H1 (cell line): ENCODE measurements at regions not wholly inside any gene's neighbourhood (a gene's known extent, or its start where the extent isn't known, plus 50 kb on each side); places are given as distances from the start of the nearest gene placed in this dataset.

ENCODE experiments used
- CTCF ChIA-PET: fragments of 300-600 bp; sonication (Branson Sonifier 250); formaldehyde crosslinking; loops from one replicate; lab custom pipeline; 2021; ENCODE audit not compliant: partially characterized antibody; lab: Charles Lee
- POLR2A ChIA-PET: fragments of 300-600 bp; sonication (Branson Sonifier 250); formaldehyde crosslinking; loops from one replicate; lab custom pipeline; 2021; ENCODE audit warnings: inconsistent platforms; ENCODE audit not compliant: partially characterized antibody; lab: Charles Lee
- DNase-seq, 2 experiments: peaks; one replicate each; pipeline versions ENCODE4 v3.0.0 to v3.0.0-alpha.2; 2010 to 2022; ENCODE audit warnings: low spot score in 2 of 2, low read depth in 1 of 2, mixed read lengths in 1 of 2
- FAIRE-seq: peaks from 2 replicates; lab custom pipeline; 2011; peaks lifted over from hg19 to GRCh38; lab: Jason Lieb, UNC
- H2AFZ ChIP-seq: 2 replicates; pipeline ENCODE4 v1.8.1; 2012; ENCODE audit warnings: low read length, inconsistent platforms
- H2AK5ac ChIP-seq: 2 replicates; pipeline ENCODE4 v1.6.1; 2013; ENCODE audit warnings: low read depth, low read length
- H2BK120ac ChIP-seq: replicated peaks from 2 replicates; pipeline ENCODE3; 2013; ENCODE audit warnings: low read depth, low read length, inconsistent platforms
- H2BK12ac ChIP-seq: 2 replicates; pipeline ENCODE4 v1.6.1; 2013; ENCODE audit warnings: low read depth, low read length
- H2BK15ac ChIP-seq: 2 replicates; pipeline ENCODE4 v1.6.1; 2013; ENCODE audit warnings: low read length
- H2BK20ac ChIP-seq: 2 replicates; pipeline ENCODE4 v1.6.1; 2013; ENCODE audit warnings: low read length
- H2BK5ac ChIP-seq: 2 replicates; pipeline ENCODE4 v1.6.1; 2013; ENCODE audit warnings: low read depth, low read length
- H3K14ac ChIP-seq: 2 replicates; pipeline ENCODE4 v1.6.1; 2013; ENCODE audit warnings: inconsistent platforms; ENCODE audit not compliant: insufficient read length
- H3K18ac ChIP-seq: 2 replicates; pipeline ENCODE4 v1.6.1; 2013; ENCODE audit warnings: low read length; ENCODE audit errors: extremely low read depth
- H3K23ac ChIP-seq: 2 replicates; pipeline ENCODE4 v1.6.1; 2013; ENCODE audit warnings: inconsistent platforms; ENCODE audit not compliant: insufficient read length
- H3K23me2 ChIP-seq: 2 replicates; pipeline ENCODE4 v1.6.1; 2013; ENCODE audit warnings: low read depth, low read length
- H3K27ac ChIP-seq: 2 replicates; pipeline ENCODE4 v1.6.1; 2011; ENCODE audit warnings: low read depth, low read length, inconsistent platforms
- H3K27me3 ChIP-seq, 4 experiments: replicated peaks in 1 of 4; 1 replicate in 1 of 4; 2 replicates in 3 of 4; pipeline versions ENCODE4 v1.6.1 to v1.8.1; 2011 to 2013; ENCODE audit warnings: low read length in 3 of 4, mild to moderate bottlenecking in 3 of 4, inconsistent platforms in 2 of 4, mixed read lengths in 2 of 4, moderate library complexity in 1 of 4; ENCODE audit not compliant: control insufficient read depth in 3 of 4, insufficient read depth in 3 of 4; ENCODE audit errors: extremely low read depth in 1 of 4
- H3K36me3 ChIP-seq, 4 experiments: 2 replicates each; pipeline versions ENCODE4 v1.6.1 to v1.8.1; 2011 to 2013; ENCODE audit warnings: mild to moderate bottlenecking in 4 of 4, low read length in 3 of 4, moderate library complexity in 2 of 4, control low read depth in 1 of 4, inconsistent platforms in 1 of 4; ENCODE audit not compliant: insufficient read depth in 4 of 4, control insufficient read depth in 2 of 4
- H3K4ac ChIP-seq: replicated peaks from 2 replicates; pipeline ENCODE3; 2013; ENCODE audit warnings: low read length, low read depth, mixed read lengths, inconsistent platforms; ENCODE audit not compliant: insufficient read length
- H3K4me1 ChIP-seq, 4 experiments: replicated peaks in 1 of 4; 1 replicate in 1 of 4; 2 replicates in 3 of 4; pipeline versions ENCODE4 v1.6.1 to v1.8.1; 2011 to 2013; ENCODE audit warnings: low read length in 3 of 4, inconsistent platforms in 2 of 4, mixed read lengths in 1 of 4; ENCODE audit not compliant: insufficient read depth in 4 of 4, control insufficient read depth in 3 of 4
- H3K4me2 ChIP-seq, 2 experiments: 2 replicates each; pipeline versions ENCODE4 v1.6.1 to v1.8.1; 2011 to 2013; ENCODE audit warnings: low read depth in 2 of 2, low read length in 2 of 2, control low read depth in 1 of 2, inconsistent platforms in 1 of 2, mild to moderate bottlenecking in 1 of 2; ENCODE audit not compliant: insufficient read depth in 1 of 2
- H3K4me3 ChIP-seq, 4 experiments: fragments of 200-600, 300-600 bp in 1 of 4; sonication (generic), shearing (Covaris generic), sonication (Bioruptor Twin) in 1 of 4; 2 replicates each; pipeline versions ENCODE4 v1.5.1 to v1.8.1; 2011 to 2016; ENCODE audit warnings: low read length in 4 of 4, low read depth in 3 of 4, control low read depth in 2 of 4, inconsistent platforms in 2 of 4, mild to moderate bottlenecking in 2 of 4, mixed read lengths in 1 of 4, moderate library complexity in 1 of 4; ENCODE audit not compliant: insufficient read depth in 2 of 4; ENCODE audit errors: extremely low read depth in 1 of 4
- H3K56ac ChIP-seq: replicated peaks from 2 replicates; pipeline ENCODE3; 2013; ENCODE audit warnings: low read depth, mild to moderate bottlenecking, mixed read lengths, low read length, inconsistent platforms; ENCODE audit not compliant: insufficient read length
- H3K79me1 ChIP-seq: 2 replicates; pipeline ENCODE4 v1.6.1; 2013; ENCODE audit warnings: low read depth, low read length, control low read depth
- H3K79me2 ChIP-seq, 2 experiments: 2 replicates each; pipeline versions ENCODE4 v1.6.1 to v1.8.1; 2012 to 2013; ENCODE audit warnings: low read length in 2 of 2, mild to moderate bottlenecking in 2 of 2, inconsistent platforms in 1 of 2; ENCODE audit not compliant: insufficient read depth in 2 of 2, control insufficient read depth in 1 of 2
- H3K9ac ChIP-seq, 4 experiments: replicated peaks in 1 of 4; 1 replicate in 1 of 4; 2 replicates in 3 of 4; pipeline versions ENCODE4 v1.6.1 to v1.8.1; 2011 to 2013; ENCODE audit warnings: low read depth in 3 of 4, low read length in 3 of 4, control low read depth in 2 of 4, mild to moderate bottlenecking in 2 of 4, moderate library complexity in 2 of 4, inconsistent platforms in 1 of 4; ENCODE audit errors: extremely low read depth in 1 of 4
- H3K9me3 ChIP-seq, 2 experiments: 2 replicates each; pipeline versions ENCODE4 v1.6.1 to v1.8.1; 2012 to 2013; ENCODE audit warnings: mild to moderate bottlenecking in 2 of 2, moderate library complexity in 2 of 2, control low read depth in 1 of 2, inconsistent platforms in 1 of 2, low read depth in 1 of 2, low read length in 1 of 2, mixed read lengths in 1 of 2; ENCODE audit not compliant: insufficient read depth in 2 of 2
- H4K20me1 ChIP-seq, 2 experiments: replicated peaks in 1 of 2; 2 replicates each; pipeline versions ENCODE3 to v1.8.1; 2011 to 2013; ENCODE audit warnings: inconsistent platforms in 2 of 2, low read length in 2 of 2, mild to moderate bottlenecking in 1 of 2; ENCODE audit not compliant: insufficient read depth in 2 of 2, control insufficient read depth in 1 of 2
- H4K5ac ChIP-seq: 2 replicates; pipeline ENCODE4 v1.6.1; 2013; ENCODE audit warnings: low read length, low read depth, mixed read lengths, inconsistent platforms; ENCODE audit not compliant: insufficient read length
- H4K8ac ChIP-seq: 2 replicates; pipeline ENCODE4 v1.8.0; 2013; ENCODE audit warnings: mild to moderate bottlenecking, moderate library complexity, low read length, inconsistent platforms; ENCODE audit not compliant: insufficient read depth; ENCODE audit errors: extremely low read depth
- H4K91ac ChIP-seq: replicated peaks from 2 replicates; pipeline ENCODE3; 2013; ENCODE audit warnings: low read length, mixed read lengths, inconsistent platforms; ENCODE audit not compliant: insufficient read length
- ASH2L ChIP-seq: fragments of 200-600, 300-600 bp; sonication (generic); IDR thresholded peaks from one replicate; pipeline ENCODE4 v1.7.1; 2017; ENCODE audit warnings: low read length
- ATF2 ChIP-seq: IDR thresholded peaks from 2 replicates; pipeline ENCODE4 v1.6.1; 2012; ENCODE audit warnings: low read length, inconsistent platforms
- BACH1 ChIP-seq: IDR thresholded peaks from 2 replicates; pipeline ENCODE4 v1.6.1; 2012; ENCODE audit warnings: low read length, improper control_type of control experiment
- BRCA1 ChIP-seq: IDR thresholded peaks from 2 replicates; pipeline ENCODE4 v1.6.1; 2012; ENCODE audit warnings: low read depth, low read length, improper control_type of control experiment
- CHD1 ChIP-seq: IDR thresholded peaks from 2 replicates; pipeline ENCODE4 v1.6.1; 2012; ENCODE audit warnings: low read depth, low read length, improper control_type of control experiment
- CTBP2 ChIP-seq: IDR thresholded peaks from 2 replicates; pipeline ENCODE4 v1.7.0; 2011; ENCODE audit warnings: borderline replicate concordance, mild to moderate bottlenecking, moderate library complexity, mixed read lengths, low read length; ENCODE audit not compliant: insufficient read depth, insufficient read length
- EZH2 ChIP-seq: fragments of 200-600 bp; sonication (generic); IDR thresholded peaks from 2 replicates; pipeline ENCODE4 v1.7.1; 2012; ENCODE audit warnings: low read depth, mild to moderate bottlenecking, moderate library complexity, low read length, inconsistent platforms; ENCODE audit not compliant: severe bottlenecking
- HDAC2 ChIP-seq, 2 experiments: fragments of 300-600 bp in 1 of 2; sonication (generic) in 1 of 2; IDR thresholded peaks; 2 replicates each; pipeline ENCODE4 v1.6.1; 2011 to 2012; ENCODE audit warnings: low read depth in 2 of 2, low read length in 2 of 2, mild to moderate bottlenecking in 2 of 2, moderate library complexity in 2 of 2, borderline replicate concordance in 1 of 2, inconsistent platforms in 1 of 2
- SIRT6 ChIP-seq: IDR thresholded peaks from one replicate; pipeline ENCODE4 v1.7.1; 2012; ENCODE audit warnings: low read length, inconsistent platforms
- TBP ChIP-seq: IDR thresholded peaks from 2 replicates; pipeline ENCODE4 v1.6.1; 2011; ENCODE audit warnings: low read depth, low read length, improper control_type of control experiment
- WGBS, 2 experiments: shearing (Covaris generic) in 1 of 2; methylation state at CpG; one replicate each; pipeline versions ENCODE4 v1.1.6 to v1.1.7; 2013 to 2015; ENCODE audit warnings: low lambda C conversion rate in 2 of 2, mixed read lengths in 2 of 2, inconsistent platforms in 1 of 2, low coverage in 1 of 2, missing lambda C conversion rate in 1 of 2; ENCODE audit not compliant: insufficient replicate concordance in 2 of 2, insufficient coverage in 1 of 2, insufficient read length in 1 of 2; ENCODE audit errors: extremely low coverage in 1 of 2, missing lambda C conversion rate in 1 of 2; 5-methylcytosine and 5-hydroxymethylcytosine counted together

DNA sequence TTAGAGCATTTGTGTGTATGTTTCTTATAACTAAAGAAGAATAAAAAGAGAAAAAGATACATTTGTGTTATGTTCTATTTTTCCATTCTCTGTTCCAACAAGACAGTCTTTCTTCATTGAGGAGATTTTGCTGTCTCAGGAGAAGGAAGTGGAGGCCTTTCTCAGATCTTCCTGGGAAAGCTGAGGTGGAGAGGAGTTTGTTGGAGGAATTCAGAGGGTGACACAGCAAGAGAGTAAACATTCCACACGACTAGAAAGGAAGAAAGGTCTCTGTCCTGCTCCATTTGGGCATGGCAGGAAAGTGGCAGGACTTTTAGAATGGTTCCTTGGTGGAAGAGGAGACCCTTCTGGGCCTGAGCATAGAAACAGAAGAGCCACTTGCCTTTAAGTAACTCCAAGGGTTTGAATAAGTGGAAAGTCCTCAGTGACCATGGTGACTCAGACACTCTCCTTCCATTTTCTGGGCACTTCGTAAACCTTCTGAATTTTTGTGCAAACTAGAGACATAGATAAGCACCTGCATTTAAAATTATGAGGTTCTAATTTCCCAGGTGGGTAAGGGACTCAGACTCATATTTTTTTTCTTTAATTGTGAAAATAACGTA lies 52.3 kb upstream of the COL5A2 start:
- no peak overlapping the region for H3K27ac ChIP-seq
- ChIA-PET POLR2A (no interaction called here), CTCF (interaction anchor here (0.7 kb wide), 1 partner anchor 208 kb away, joined by 3 read pairs; no protein-coding TSS in a partner anchor)
- no peak overlapping the region for H3K4ac ChIP-seq
- no peak overlapping the region for H2BK120ac ChIP-seq
- no peak overlapping the region for H4K8ac ChIP-seq
- H3K79me2 ChIP-seq: no peaks in the 10 kb centered on the region
- no peak overlapping the region for H3K18ac ChIP-seq
- 85% methylated on average over 3 of the region's 3 CpGs; no CpG with 5 or more reads in 1 of the 2 experiments for WGBS, 2 experiments
- H3K9me3 ChIP-seq: no peaks in the 10 kb centered on the region
- no peak overlapping the region for H3K4me2 ChIP-seq
- TF ChIP-seq ASH2L (no peak), EZH2 (no peak), CTBP2 (no peak), ATF2 (no peak), SIRT6 (no peak), HDAC2 (IDR thresholded peaks at IDR 0.05; ENCODE audit: borderline replicate concordance in 1 of 2, low read depth in 2 of 2, low read length in 2 of 2) (no peak), BACH1 (no peak), BRCA1 (no peak), TBP (no peak), CHD1 (no peak)
- H3K14ac ChIP-seq: no peak overlapping the region
- no peak overlapping the region for H2BK20ac ChIP-seq
- no peaks in the 10 kb centered on the region for H3K27me3 ChIP-seq
- no peak overlapping the region for H2BK5ac ChIP-seq
- no peak overlapping the region for H2BK12ac ChIP-seq
- no peaks in the 10 kb centered on the region for H3K79me1 ChIP-seq
- no peak overlapping the region for H4K91ac ChIP-seq
- no peaks in the 10 kb centered on the region for H3K36me3 ChIP-seq
- FAIRE-seq: no peak
- H4K20me1 ChIP-seq: no peaks in the 10 kb centered on the region
- no peak for DNase-seq
- no peak overlapping the region for H3K9ac ChIP-seq
- no peak overlapping the region for H2AK5ac ChIP-seq
- no peak overlapping the region for H4K5ac ChIP-seq
- H2BK15ac ChIP-seq: no peak overlapping the region
- no peak overlapping the region for H2AFZ ChIP-seq
- no peaks in the 10 kb centered on the region for H3K23me2 ChIP-seq
- no peaks in the 10 kb centered on the region for H3K4me1 ChIP-seq
- H3K4me3 ChIP-seq: no peak overlapping the region
- H3K56ac ChIP-seq: no peak overlapping the region
- no peak overlapping the region for H3K23ac ChIP-seq
